ENCODE measurements at regions not wholly inside any gene's neighbourhood (a gene's known extent, or its start where the extent isn't known, plus 50 kb on each side); places are given as distances from the start of the nearest gene placed in this dataset.

DNA sequence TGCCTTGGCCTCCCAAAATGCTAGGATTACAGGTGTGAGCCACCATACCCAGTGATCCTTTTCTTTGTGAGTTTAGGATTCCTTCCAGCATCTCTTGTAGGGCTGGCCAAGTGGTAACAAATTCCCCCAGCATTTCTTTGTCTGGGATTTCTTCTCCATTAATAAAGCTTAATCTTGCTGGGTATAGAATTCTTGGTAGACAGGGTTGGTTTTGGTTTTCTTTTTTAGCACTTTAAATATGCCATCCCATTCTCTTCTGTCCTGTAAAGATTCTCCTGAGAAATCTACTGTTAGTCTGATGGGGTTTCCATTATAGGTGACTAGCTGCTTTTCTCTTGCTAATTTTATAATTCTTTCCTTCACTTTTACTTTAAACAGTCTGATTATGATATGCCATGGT, 173.0 kb upstream of the TOM1L1 start:
- TF ChIP-seq, protein P1, sequence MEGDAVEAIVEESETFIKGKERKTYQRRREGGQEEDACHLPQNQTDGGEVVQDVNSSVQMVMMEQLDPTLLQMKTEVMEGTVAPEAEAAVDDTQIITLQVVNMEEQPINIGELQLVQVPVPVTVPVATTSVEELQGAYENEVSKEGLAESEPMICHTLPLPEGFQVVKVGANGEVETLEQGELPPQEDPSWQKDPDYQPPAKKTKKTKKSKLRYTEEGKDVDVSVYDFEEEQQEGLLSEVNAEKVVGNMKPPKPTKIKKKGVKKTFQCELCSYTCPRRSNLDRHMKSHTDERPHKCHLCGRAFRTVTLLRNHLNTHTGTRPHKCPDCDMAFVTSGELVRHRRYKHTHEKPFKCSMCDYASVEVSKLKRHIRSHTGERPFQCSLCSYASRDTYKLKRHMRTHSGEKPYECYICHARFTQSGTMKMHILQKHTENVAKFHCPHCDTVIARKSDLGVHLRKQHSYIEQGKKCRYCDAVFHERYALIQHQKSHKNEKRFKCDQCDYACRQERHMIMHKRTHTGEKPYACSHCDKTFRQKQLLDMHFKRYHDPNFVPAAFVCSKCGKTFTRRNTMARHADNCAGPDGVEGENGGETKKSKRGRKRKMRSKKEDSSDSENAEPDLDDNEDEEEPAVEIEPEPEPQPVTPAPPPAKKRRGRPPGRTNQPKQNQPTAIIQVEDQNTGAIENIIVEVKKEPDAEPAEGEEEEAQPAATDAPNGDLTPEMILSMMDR (IDR thresholded peaks at IDR 0.05): no peak
- TF ChIP-seq POLR2A (IDR thresholded peaks at IDR 0.05): no peak

Measured in uterus (tissue), 2 donors.